AG04449 (cell line): ENCODE measurements at regions not wholly inside any gene's neighbourhood (a gene's known extent, or its start where the extent isn't known, plus 50 kb on each side); places are given as distances from the start of the nearest gene placed in this dataset.
"Not testable (repeated sequence)": the region's sequence is repeated elsewhere in the genome, so short reads cannot be mapped to it uniquely, and the experiment has no call there.

Experiments used
- CTCF ChIA-PET: fragments of 350-600 bp; formaldehyde crosslinking; extraction: SDS; loops from one replicate; lab custom pipeline; 2021; ENCODE audit warnings: antibody characterized with exemption; lab: Yijun Ruan, JAX
- POLR2A ChIA-PET: fragments of 400-600, 350-600 bp; formaldehyde crosslinking; extraction: SDS; loops from one replicate; lab custom pipeline; 2020; ENCODE audit warnings: antibody characterized with exemption, inconsistent platforms; lab: Yijun Ruan, JAX
- DNase-seq: peaks from one replicate; pipeline ENCODE4 v3.0.0-alpha.2; 2010; ENCODE audit warnings: low read depth, low spot score
- H3K4me3 ChIP-seq: 2 replicates; pipeline ENCODE4 v1.5.1; 2011; ENCODE audit warnings: low read depth, mild to moderate bottlenecking, control low read depth, low read length
- CTCF ChIP-seq: IDR thresholded peaks from one replicate; pipeline ENCODE4 v1.5.1; 2011; ENCODE audit warnings: mild to moderate bottlenecking, moderate library complexity, low read length, control low read depth, inconsistent platforms; ENCODE audit not compliant: insufficient read depth; ENCODE audit errors: missing control alignments

- DNase-seq: no peak
- no peak for TF ChIP-seq CTCF
- H3K4me3 ChIP-seq: no peak overlapping the region
- CTCF ChIA-PET: no interaction called here
- POLR2A ChIA-PET: no interaction called here
Observed at GRCh38 chr4:24179201-24179840, 289.5 kb upstream of the PPARGC1A start.

DNA sequence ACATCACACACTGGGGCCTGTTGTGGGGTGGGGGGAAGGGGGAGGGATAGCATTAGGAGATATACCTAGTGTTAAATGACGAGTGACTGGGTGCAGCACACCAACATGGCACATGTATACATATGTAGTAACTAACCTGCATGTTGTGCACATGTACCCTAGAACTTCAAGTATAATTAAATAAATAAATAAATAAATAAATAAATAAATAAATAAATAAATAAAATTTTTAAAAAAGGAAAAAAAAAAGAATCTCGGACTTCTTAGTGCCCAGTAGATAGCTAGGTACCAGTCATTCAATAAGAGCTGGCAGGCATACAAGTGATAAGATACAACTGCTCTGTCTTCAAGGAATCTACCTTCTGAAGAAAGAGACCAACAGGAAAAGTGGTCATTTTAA, 287.6 kb upstream of the PPARGC1A start:
- DNase-seq, H3K4me3 ChIP-seq, CTCF ChIA-PET, POLR2A ChIA-PET: not testable (repeated sequence)

- no peak for TF ChIP-seq CTCF
- no peak for DNase-seq
- ChIA-PET CTCF (no interaction called here), POLR2A (no interaction called here)
- H3K4me3 ChIP-seq: no peak overlapping the region
Observed at GRCh38 chr4:24175707-24176106, 285.9 kb upstream of the PPARGC1A start.

DNA sequence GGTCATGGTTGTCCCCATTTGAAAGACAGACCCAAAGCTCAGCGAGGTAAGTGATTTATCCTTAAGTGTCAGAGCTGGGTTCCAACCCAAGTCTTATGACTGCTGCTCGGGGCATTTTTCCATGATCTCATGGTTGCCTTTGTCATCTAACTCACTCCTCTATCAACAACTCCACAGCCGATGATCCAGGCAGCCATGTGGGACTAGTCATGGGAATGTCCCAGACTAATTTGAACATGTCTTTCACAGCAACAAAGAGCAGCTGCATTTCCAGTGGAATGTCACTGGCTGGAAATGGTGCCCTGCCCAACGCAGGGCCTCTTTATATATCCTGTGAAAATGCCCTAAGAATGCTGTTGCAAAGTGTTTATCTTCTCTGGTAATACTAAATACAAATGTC, 284.8 kb upstream of the PPARGC1A start:
- no peak overlapping the region for H3K4me3 ChIP-seq
- no peak for DNase-seq
- TF ChIP-seq CTCF: no peak
- ChIA-PET CTCF (no interaction called here), POLR2A (no interaction called here)

DNA sequence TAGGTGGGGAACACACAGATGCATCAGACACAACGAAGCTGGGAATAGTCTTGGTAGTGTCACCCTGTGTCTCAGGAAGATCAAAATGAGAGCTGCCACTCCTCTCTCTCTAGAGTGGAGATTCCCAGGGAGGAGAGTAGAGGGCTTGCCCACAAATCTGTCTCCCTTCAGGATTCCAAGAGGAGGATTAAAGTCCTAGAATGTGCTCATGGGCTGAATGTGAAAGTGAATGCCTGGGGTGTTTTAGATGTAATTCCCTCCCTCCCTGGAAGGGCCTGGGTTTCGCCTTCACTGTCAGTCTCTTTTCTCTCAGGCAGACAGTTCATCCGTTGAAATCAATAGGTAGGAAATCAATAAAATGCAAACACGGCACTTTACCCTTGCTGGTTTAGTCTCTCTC, 282.6 kb upstream of the PPARGC1A start:
- no peak overlapping the region for H3K4me3 ChIP-seq
- no peak for DNase-seq
- CTCF ChIA-PET: no interaction called here
- TF ChIP-seq CTCF: no peak
- POLR2A ChIA-PET: no interaction called here

- ChIA-PET POLR2A (no interaction called here), CTCF (no interaction called here)
- H3K4me3 ChIP-seq: no peak overlapping the region
- TF ChIP-seq CTCF: no peak
- DNase-seq: no peak
Observed at GRCh38 chr4:24169956-24170355, 280.1 kb upstream of the PPARGC1A start.

DNA sequence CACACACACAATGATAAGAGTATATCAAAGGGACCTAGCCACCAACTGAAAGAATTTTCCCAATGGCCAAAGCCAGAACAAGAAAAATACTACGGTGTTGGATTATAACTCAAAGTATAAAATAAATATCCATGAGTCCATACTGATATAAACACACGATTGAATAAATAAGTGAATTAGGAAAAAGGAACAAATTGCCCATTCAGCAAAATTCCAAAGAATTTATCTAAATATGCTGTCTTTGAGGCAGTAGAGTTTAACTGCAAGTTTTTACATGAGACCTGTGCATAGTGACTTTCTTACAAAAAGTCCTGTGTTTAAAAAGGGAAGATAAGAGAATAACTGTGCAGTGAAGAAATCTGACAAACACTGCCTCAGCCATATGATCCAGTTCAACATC, 278.8 kb upstream of the PPARGC1A start:
- H3K4me3 ChIP-seq: no peak overlapping the region
- CTCF ChIA-PET: no interaction called here
- POLR2A ChIA-PET: no interaction called here
- no peak for TF ChIP-seq CTCF
- DNase-seq: no peak
